B cell (primary cell): ENCODE measurements at regions not wholly inside any gene's neighbourhood (a gene's known extent, or its start where the extent isn't known, plus 50 kb on each side); places are given as distances from the start of the nearest gene placed in this dataset.

Experiments used
- ATAC-seq: fragments of 200-7000 bp; cut with Tn5 transposase; one replicate; pipeline ENCODE4 v1.10.0; 2021; ENCODE audit warnings: low read depth, mild to moderate bottlenecking, moderate number of reproducible peaks, moderate library complexity
- CTCF ChIA-PET: fragments of 350-600 bp; sonication (Branson Sonifier 250); formaldehyde crosslinking; loops from one replicate; lab custom pipeline; 2021; ENCODE audit warnings: antibody characterized with exemption, inconsistent platforms; lab: Charles Lee
- POLR2A ChIA-PET: fragments of 350-600 bp; sonication (Branson Sonifier 250); formaldehyde crosslinking; loops from one replicate; lab custom pipeline; 2021; ENCODE audit warnings: antibody characterized with exemption; lab: Charles Lee
- DNase-seq: peaks from one replicate; pipeline ENCODE4 v3.0.0; 2013
- H2AFZ ChIP-seq: 2 replicates; pipeline ENCODE4 v1.6.1; 2012; ENCODE audit warnings: mild to moderate bottlenecking, low read depth, low read length; ENCODE audit not compliant: insufficient read depth, poor library complexity, severe bottlenecking
- H3K27ac ChIP-seq, 2 donors: 1 replicate in 1 of 2; 2 replicates in 1 of 2; pipeline ENCODE4 v1.5.1; 2012 to 2013; ENCODE audit warnings: low read length in 2 of 2, mild to moderate bottlenecking in 2 of 2, moderate library complexity in 1 of 2
- H3K27me3 ChIP-seq, 4 experiments: fragments of 200-600 bp in 1 of 4; sonication (generic) in 1 of 4; replicated peaks in 1 of 4; 1 replicate in 2 of 4; 2 replicates in 2 of 4; pipeline versions ENCODE4 v1.6.1 to v1.7.0; 2013 to 2016; ENCODE audit warnings: low read length in 3 of 4, mild to moderate bottlenecking in 2 of 4, mixed read lengths in 1 of 4, moderate library complexity in 1 of 4; ENCODE audit not compliant: insufficient read depth in 4 of 4, control insufficient read depth in 3 of 4; ENCODE audit errors: control extremely low read depth in 1 of 4
- H3K36me3 ChIP-seq, 2 experiments: replicated peaks in 1 of 2; 1 replicate in 1 of 2; 2 replicates in 1 of 2; pipeline versions ENCODE4 v1.6.1 to v1.7.1; 2013; ENCODE audit warnings: low read length in 1 of 2; ENCODE audit not compliant: insufficient read depth in 2 of 2, control insufficient read depth in 1 of 2; ENCODE audit errors: control extremely low read depth in 1 of 2, extremely low read depth in 1 of 2
- H3K4me1 ChIP-seq, 2 donors: fragments of 200-600 bp in 1 of 2; sonication (generic) in 1 of 2; 1 replicate in 1 of 2; 2 replicates in 1 of 2; pipeline versions ENCODE4 v1.5.1 to v1.6.1; 2013 to 2017; ENCODE audit warnings: low read length in 2 of 2; ENCODE audit not compliant: control insufficient read depth in 2 of 2, insufficient read depth in 2 of 2
- H3K4me2 ChIP-seq: replicated peaks from 2 replicates; pipeline ENCODE3; 2012; ENCODE audit warnings: mild to moderate bottlenecking, low read depth, low read length; ENCODE audit not compliant: poor library complexity, severe bottlenecking
- H3K4me3 ChIP-seq, 5 experiments: fragments of 200-600 bp in 1 of 5; sonication (generic) in 1 of 5; 1 replicate in 3 of 5; 2 replicates in 2 of 5; pipeline versions ENCODE4 v1.5.1 to v1.7.0; 2011 to 2016; ENCODE audit warnings: low read length in 4 of 5, mild to moderate bottlenecking in 4 of 5, low read depth in 2 of 5, control low read depth in 1 of 5, moderate library complexity in 1 of 5; ENCODE audit not compliant: insufficient read depth in 1 of 5; ENCODE audit errors: control extremely low read depth in 1 of 5, extremely low read depth in 1 of 5
- H3K79me2 ChIP-seq: fragments of 200-600 bp; sonication (generic); one replicate; pipeline ENCODE4 v1.6.0; 2016; ENCODE audit warnings: low read length; ENCODE audit not compliant: control insufficient read depth, insufficient read depth
- H3K9ac ChIP-seq: fragments of 200-600 bp; sonication (generic); 2 replicates; pipeline ENCODE4 v1.6.1; 2017; ENCODE audit warnings: mild to moderate bottlenecking, low read length, moderate library complexity
- H3K9me3 ChIP-seq, 3 donors: one replicate each; pipeline versions ENCODE4 v1.6.1 to v1.7.1; 2013; ENCODE audit warnings: low read length in 2 of 3; ENCODE audit not compliant: control insufficient read depth in 2 of 3, insufficient read depth in 1 of 3; ENCODE audit errors: control extremely low read depth in 1 of 3
- H4K20me1 ChIP-seq: 2 replicates; pipeline ENCODE4 v1.6.0; 2012; ENCODE audit warnings: mild to moderate bottlenecking, low read length; ENCODE audit not compliant: insufficient read depth, control insufficient read depth, poor library complexity, severe bottlenecking
- H3K27ac Mint-ChIP-seq: one replicate; pipeline ENCODE4 v1.8.0; 2021; ENCODE audit warnings: mixed read lengths
- H3K27me3 Mint-ChIP-seq: one replicate; pipeline ENCODE4 v1.8.0; 2021; ENCODE audit warnings: mixed read lengths
- H3K4me1 Mint-ChIP-seq: one replicate; pipeline ENCODE4 v1.8.0; 2021; ENCODE audit warnings: mixed read lengths
- H3K4me3 Mint-ChIP-seq: one replicate; pipeline ENCODE4 v1.8.0; 2021; ENCODE audit warnings: mixed read lengths
- H3K9me3 Mint-ChIP-seq: one replicate; pipeline ENCODE4 v1.8.0; 2022; ENCODE audit warnings: mixed read lengths; ENCODE audit not compliant: insufficient read depth
- EZH2 ChIP-seq: IDR thresholded peaks from 2 replicates; pipeline ENCODE4 v1.6.1; 2012; ENCODE audit warnings: borderline replicate concordance, low read depth, mild to moderate bottlenecking, moderate library complexity, low read length; ENCODE audit not compliant: insufficient read depth, poor library complexity, severe bottlenecking
- WGBS: methylation state at CpG from one replicate; pipeline ENCODE4 v1.1.5; 2013; ENCODE audit warnings: missing lambda C conversion rate; ENCODE audit not compliant: insufficient coverage; 5-methylcytosine and 5-hydroxymethylcytosine counted together
- intact Hi-C: fragments of 100-400 bp; cut with micrococcal nuclease; formaldehyde crosslinking; loops from one replicate; pipeline ENCODE4 v1.10.0; 2022
- TF ChIP-seq, protein P1 (sequence below): fragments of 200-600 bp; IDR thresholded peaks from one replicate; pipeline ENCODE4 v1.8.0; 2022; ENCODE audit warnings: antibody characterized with exemption, mild to moderate bottlenecking

DNA sequence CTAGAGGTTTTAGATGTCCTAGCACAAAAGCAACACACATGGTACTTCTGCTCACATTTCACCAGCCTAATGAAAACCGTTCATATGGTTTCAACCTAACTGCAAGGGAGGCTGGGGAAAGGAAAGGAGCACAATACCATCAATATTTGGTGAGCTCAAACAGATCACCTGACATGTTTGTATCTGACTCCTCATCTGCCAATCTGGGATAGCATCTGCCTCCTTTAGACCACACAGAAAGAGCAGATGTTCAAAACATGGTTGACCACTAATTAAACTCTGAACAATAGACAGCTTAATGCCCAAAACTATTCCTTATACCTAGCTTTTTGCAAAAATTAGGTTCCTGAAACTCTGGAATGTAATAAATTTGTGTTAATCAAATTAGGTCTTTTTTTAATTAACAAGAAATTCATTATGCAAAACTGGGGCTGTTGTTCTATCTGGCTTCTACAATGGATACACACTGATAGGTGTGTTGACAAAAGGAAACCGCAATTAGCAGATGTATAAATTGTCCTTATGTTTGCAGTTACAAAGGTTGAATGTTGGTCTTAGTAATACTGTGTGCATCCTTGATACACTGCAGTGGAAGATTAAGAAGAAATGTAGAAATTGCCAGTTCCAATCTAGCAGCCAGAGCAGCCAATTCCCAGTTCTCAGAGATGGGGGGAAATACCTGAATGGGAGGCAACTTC, 89.3 kb downstream of the DUSP6 start:
- Mint-ChIP-seq H3K9me3 (no peaks in the 10 kb centered on the region), H3K4me1 (peaks cover 2% of the 10 kb centered on the region), H3K27ac (no peak overlapping the region), H3K4me3 (no peak overlapping the region), H3K27me3 (peaks cover 16% of the 10 kb centered on the region)
- no peak overlapping the region for H3K4me2 ChIP-seq
- POLR2A ChIA-PET: no interaction called here
- no peaks in the 10 kb centered on the region for H3K27me3 ChIP-seq
- no peaks in the 10 kb centered on the region for H3K79me2 ChIP-seq
- WGBS: 80% methylated on average over 1 of the region's 2 CpGs
- H3K9ac ChIP-seq: no peak overlapping the region
- H2AFZ ChIP-seq: no peak overlapping the region
- intact Hi-C loops: no loop called here
- H3K27ac ChIP-seq: no peak overlapping the region
- no peak overlapping the region for H3K4me3 ChIP-seq
- no peak for DNase-seq
- ATAC-seq: no peak
- H4K20me1 ChIP-seq: no peaks in the 10 kb centered on the region
- TF ChIP-seq, protein P1, sequence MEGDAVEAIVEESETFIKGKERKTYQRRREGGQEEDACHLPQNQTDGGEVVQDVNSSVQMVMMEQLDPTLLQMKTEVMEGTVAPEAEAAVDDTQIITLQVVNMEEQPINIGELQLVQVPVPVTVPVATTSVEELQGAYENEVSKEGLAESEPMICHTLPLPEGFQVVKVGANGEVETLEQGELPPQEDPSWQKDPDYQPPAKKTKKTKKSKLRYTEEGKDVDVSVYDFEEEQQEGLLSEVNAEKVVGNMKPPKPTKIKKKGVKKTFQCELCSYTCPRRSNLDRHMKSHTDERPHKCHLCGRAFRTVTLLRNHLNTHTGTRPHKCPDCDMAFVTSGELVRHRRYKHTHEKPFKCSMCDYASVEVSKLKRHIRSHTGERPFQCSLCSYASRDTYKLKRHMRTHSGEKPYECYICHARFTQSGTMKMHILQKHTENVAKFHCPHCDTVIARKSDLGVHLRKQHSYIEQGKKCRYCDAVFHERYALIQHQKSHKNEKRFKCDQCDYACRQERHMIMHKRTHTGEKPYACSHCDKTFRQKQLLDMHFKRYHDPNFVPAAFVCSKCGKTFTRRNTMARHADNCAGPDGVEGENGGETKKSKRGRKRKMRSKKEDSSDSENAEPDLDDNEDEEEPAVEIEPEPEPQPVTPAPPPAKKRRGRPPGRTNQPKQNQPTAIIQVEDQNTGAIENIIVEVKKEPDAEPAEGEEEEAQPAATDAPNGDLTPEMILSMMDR: no peak
- no peak for TF ChIP-seq EZH2
- CTCF ChIA-PET: no interaction called here
- peaks cover 0 to 3% (median 0%) of the 10 kb centered on the region in 3 donors for H3K9me3 ChIP-seq
- H3K4me1 ChIP-seq: no peaks in the 10 kb centered on the region
- H3K36me3 ChIP-seq: no peaks in the 10 kb centered on the region

DNA sequence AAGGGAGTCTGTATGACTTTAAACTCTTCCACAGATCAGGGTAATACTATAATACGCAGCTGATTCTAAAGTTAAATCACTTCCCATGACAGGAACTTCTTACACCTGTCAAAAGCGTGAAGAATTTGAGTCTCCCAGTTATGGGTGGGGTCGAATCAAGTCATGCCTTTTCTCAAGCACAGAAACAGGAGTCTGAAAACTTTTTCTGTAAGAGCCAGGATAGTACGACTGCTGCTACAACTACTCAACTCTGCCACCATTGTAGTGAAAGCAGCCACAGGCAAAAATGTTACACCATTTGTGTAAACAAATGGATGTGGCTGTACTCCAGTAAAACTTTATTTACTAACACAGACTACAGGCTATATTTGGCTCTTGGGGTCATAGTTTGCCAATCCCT, 90.3 kb downstream of the DUSP6 start:
- ATAC-seq: no peak
- no peaks in the 10 kb centered on the region for H3K9me3 Mint-ChIP-seq
- H3K79me2 ChIP-seq: no peaks in the 10 kb centered on the region
- H3K27ac ChIP-seq: no peak overlapping the region
- peaks cover 2% of the 10 kb centered on the region for H3K4me1 Mint-ChIP-seq
- H3K27ac Mint-ChIP-seq: no peak overlapping the region
- H3K4me3 Mint-ChIP-seq: no peak overlapping the region
- intact Hi-C loops: no loop called here
- POLR2A ChIA-PET: no interaction called here
- no peaks in the 10 kb centered on the region for H3K27me3 ChIP-seq
- H3K36me3 ChIP-seq: no peaks in the 10 kb centered on the region
- CTCF ChIA-PET: no interaction called here
- H4K20me1 ChIP-seq: no peaks in the 10 kb centered on the region
- WGBS: no CpG with 5 or more reads among the region's 4 CpGs
- H2AFZ ChIP-seq: no peak overlapping the region
- no peak for DNase-seq
- H3K4me2 ChIP-seq: no peak overlapping the region
- H3K9ac ChIP-seq: no peak overlapping the region
- H3K4me3 ChIP-seq: no peak overlapping the region
- peaks cover 0 to 3% (median 0%) of the 10 kb centered on the region in 3 donors for H3K9me3 ChIP-seq
- no peaks in the 10 kb centered on the region for H3K4me1 ChIP-seq
- TF ChIP-seq, protein P1: no peak
- TF ChIP-seq EZH2: no peak
- H3K27me3 Mint-ChIP-seq: peaks cover 17% of the 10 kb centered on the region
